Renal pelvis (tissue), 1 donor: ENCODE measurements at regions not wholly inside any gene's neighbourhood (a gene's known extent, or its start where the extent isn't known, plus 50 kb on each side); places are given as distances from the start of the nearest gene placed in this dataset.
"Not testable (repeated sequence)": the region's sequence is repeated elsewhere in the genome, so short reads cannot be mapped to it uniquely, and the experiment has no call there.

ENCODE experiments used
- DNase-seq: peaks from one replicate; pipeline ENCODE4 v3.0.0-alpha.2; 2013

GRCh38 chr2:7094231-7094741, 177.1 kb downstream of the RNF144A start:
- DNase-seq: peak; percentile 73

GRCh38 chr2:7096726-7097352, 179.6 kb downstream of the RNF144A start:
- DNase-seq: no peak

- peak; percentile 72 for DNase-seq
Measured at GRCh38 chr2:7097353-7097895, 180.2 kb downstream of the RNF144A start.

GRCh38 chr2:7098816-7099215, 181.6 kb downstream of the RNF144A start:
- DNase-seq: no peak

GRCh38 chr2:7099687-7100086, 182.5 kb downstream of the RNF144A start:
- not testable (repeated sequence) for DNase-seq

GRCh38 chr2:7102826-7103225, 185.6 kb downstream of the RNF144A start:
- DNase-seq: no peak

- no peak for DNase-seq
Measured at GRCh38 chr2:7108792-7109532, 191.8 kb downstream of the RNF144A start.

- peak; percentile 58 for DNase-seq
Measured at GRCh38 chr2:7109533-7109885, 192.3 kb downstream of the RNF144A start.

- DNase-seq: no peak
Measured at GRCh38 chr2:7111626-7112025, 194.4 kb downstream of the RNF144A start.

GRCh38 chr2:7115364-7115763, 198.2 kb downstream of the RNF144A start:
- DNase-seq: no peak

GRCh38 chr2:7115906-7116305, 198.7 kb downstream of the RNF144A start:
- DNase-seq: no peak

GRCh38 chr2:7116511-7116910, 199.3 kb downstream of the RNF144A start:
- DNase-seq: no peak

- DNase-seq: no peak
Measured at GRCh38 chr2:7117076-7117475, 199.9 kb downstream of the RNF144A start.

GRCh38 chr2:7118606-7119131, 201.5 kb downstream of the RNF144A start:
- no peak for DNase-seq

- DNase-seq: peak; percentile 40
Measured at GRCh38 chr2:7119132-7119835, 202.1 kb downstream of the RNF144A start.

- no peak for DNase-seq
Measured at GRCh38 chr2:7121851-7122250, 204.6 kb downstream of the RNF144A start.

GRCh38 chr2:7127156-7127555, 209.9 kb downstream of the RNF144A start:
- DNase-seq: no peak

- no peak for DNase-seq
Measured at GRCh38 chr2:7127687-7128086, 210.5 kb downstream of the RNF144A start.

GRCh38 chr2:7131261-7131660, 214.0 kb downstream of the RNF144A start:
- no peak for DNase-seq

- no peak for DNase-seq
Measured at GRCh38 chr2:7132753-7133152, 215.5 kb downstream of the RNF144A start.

- DNase-seq: no peak
Measured at GRCh38 chr2:7133521-7133920, 216.3 kb downstream of the RNF144A start.

GRCh38 chr2:7140306-7140705, 223.1 kb downstream of the RNF144A start:
- no peak for DNase-seq
